ENCODE measurements at regions not wholly inside any gene's neighbourhood (a gene's known extent, or its start where the extent isn't known, plus 50 kb on each side); places are given as distances from the start of the nearest gene placed in this dataset.

GRCh38 chr2:8190279-8190678 lies 491.6 kb upstream of the ID2 start:
- 38 to 66% (median 50%) methylated on average over 1 of the region's 1 CpG for WGBS, 5 donors
- Histone ChIP-seq H3K4me1 (peaks cover 0 to 11% (median 0%) of the 10 kb centered on the region in 4 donors), H3K27ac (no peak overlapping the region)

GRCh38 chr2:8191427-8191826 lies 490.4 kb upstream of the ID2 start:
- intact Hi-C loops (cut with DNase I; ENCODE audit: low total_unique reads) = no loop called here

More at GRCh38 chr2:8190279-8190678, 491.6 kb upstream of the ID2 start:
- DNase-seq = no peak
- no peaks in the 10 kb centered on the region for H3K27me3 ChIP-seq
- H3K4me3 ChIP-seq = no peak overlapping the region
- no peaks in the 10 kb centered on the region for H3K9me3 ChIP-seq
- TF ChIP-seq POLR2AphosphoS5 (IDR thresholded peaks at IDR 0.05) (no peak), POLR2A (IDR thresholded peaks at IDR 0.05) (no peak), CTCF (IDR thresholded peaks at IDR 0.05) (no peak), EP300 (IDR thresholded peaks at IDR 0.05) (no peak)
- intact Hi-C loops (cut with DNase I; ENCODE audit: low total_unique reads) = no loop called here
- no peaks in the 10 kb centered on the region for H3K36me3 ChIP-seq

GRCh38 chr2:8193146-8193545 lies 488.7 kb upstream of the ID2 start:
- no peak overlapping the region for H3K27ac ChIP-seq
- no peaks in the 10 kb centered on the region for H3K27me3 ChIP-seq
- H3K9me3 ChIP-seq = no peaks in the 10 kb centered on the region
- no peak for DNase-seq
- H3K36me3 ChIP-seq = no peaks in the 10 kb centered on the region
- WGBS, 5 donors = 37 to 56% (median 51%) methylated on average over 2 of the region's 2 CpGs
- peaks cover 0 to 11% (median 0%) of the 10 kb centered on the region in 4 donors for H3K4me1 ChIP-seq
- intact Hi-C loops (cut with DNase I; ENCODE audit: low total_unique reads) = no loop called here
- TF ChIP-seq EP300 (IDR thresholded peaks at IDR 0.05) (no peak), CTCF (IDR thresholded peaks at IDR 0.05) (no peak), POLR2AphosphoS5 (IDR thresholded peaks at IDR 0.05) (no peak), POLR2A (IDR thresholded peaks at IDR 0.05) (no peak)
- no peak overlapping the region for H3K4me3 ChIP-seq

More at GRCh38 chr2:8191427-8191826, 490.4 kb upstream of the ID2 start:
- TF ChIP-seq CTCF (IDR thresholded peaks at IDR 0.05) (no peak), POLR2AphosphoS5 (IDR thresholded peaks at IDR 0.05) (no peak), POLR2A (IDR thresholded peaks at IDR 0.05) (no peak), EP300 (IDR thresholded peaks at IDR 0.05) (no peak)
- Histone ChIP-seq H3K9me3 (no peaks in the 10 kb centered on the region), H3K27me3 (no peaks in the 10 kb centered on the region), H3K36me3 (no peaks in the 10 kb centered on the region), H3K27ac (no peak overlapping the region), H3K4me1 (peaks cover 0 to 11% (median 0%) of the 10 kb centered on the region in 4 donors), H3K4me3 (no peak overlapping the region)
- WGBS, 5 donors = 73 to 85% (median 80%) methylated on average over 4 of the region's 4 CpGs
- DNase-seq = no peak

- intact Hi-C loops (cut with DNase I; ENCODE audit: low total_unique reads) = no loop called here
- Histone ChIP-seq H3K4me1 (peaks cover 0 to 11% (median 0%) of the 10 kb centered on the region in 4 donors), H3K27me3 (no peaks in the 10 kb centered on the region), H3K4me3 (no peak overlapping the region), H3K9me3 (no peaks in the 10 kb centered on the region), H3K27ac (no peak overlapping the region), H3K36me3 (no peaks in the 10 kb centered on the region)
- no peak for DNase-seq
- 52 to 75% (median 61%) methylated on average over 15 of the region's 15 CpGs for WGBS, 5 donors
- TF ChIP-seq POLR2AphosphoS5 (IDR thresholded peaks at IDR 0.05) (no peak), POLR2A (IDR thresholded peaks at IDR 0.05) (no peak), EP300 (IDR thresholded peaks at IDR 0.05) (no peak), CTCF (IDR thresholded peaks at IDR 0.05) (no peak)
These were observed 487.9 kb upstream of the ID2 start for GRCh38 chr2:8193686-8194615.
